SK-N-SH (cell line): ENCODE measurements at regions not wholly inside any gene's neighbourhood (a gene's known extent, or its start where the extent isn't known, plus 50 kb on each side); places are given as distances from the start of the nearest gene placed in this dataset.

ENCODE experiments used
- CTCF ChIA-PET: fragments of 300-600, 350-600 bp; formaldehyde crosslinking; extraction: SDS; loops from one replicate; lab custom pipeline; 2021; lab: Yijun Ruan, JAX
- POLR2A ChIA-PET: fragments of 350-600 bp; sonication (Branson Sonifier 250); formaldehyde crosslinking; extraction: SDS; loops from one replicate; lab custom pipeline; 2020; ENCODE audit warnings: antibody characterized with exemption, inconsistent platforms; lab: Yijun Ruan, JAX
- DNase-seq: peaks from one replicate; pipeline ENCODE4 v3.0.0; 2012
- H2AFZ ChIP-seq: fragments of 200-600 bp; sonication (generic); 2 replicates; pipeline ENCODE4 v1.8.1; 2016; ENCODE audit warnings: antibody characterized with exemption, mild to moderate bottlenecking, low read depth
- H3F3A ChIP-seq: fragments of 200-600 bp; sonication (generic); replicated peaks from 2 replicates; pipeline ENCODE3; 2016; ENCODE audit warnings: antibody characterized with exemption, mild to moderate bottlenecking; ENCODE audit not compliant: insufficient read depth
- H3K27ac ChIP-seq, 2 experiments: fragments of 200-500 bp in 1 of 2; fragments of 200-600 bp in 1 of 2; sonication (Bioruptor generic) in 1 of 2; sonication (generic), shearing (Covaris generic) in 1 of 2; 2 replicates each; pipeline versions ENCODE4 v1.5.1 to v1.6.1; 2014 to 2016; ENCODE audit warnings: low read depth in 2 of 2, inconsistent platforms in 1 of 2, low read length in 1 of 2, mild to moderate bottlenecking in 1 of 2, mixed read lengths in 1 of 2
- H3K27me3 ChIP-seq: fragments of 200-600 bp; sonication (generic), shearing (Covaris generic); 2 replicates; pipeline ENCODE4 v1.6.1; 2016; ENCODE audit warnings: mixed run types; ENCODE audit not compliant: insufficient read depth
- H3K36me3 ChIP-seq, 2 experiments: fragments of 200-500 bp in 1 of 2; fragments of 200-600 bp in 1 of 2; sonication (Bioruptor generic) in 1 of 2; sonication (generic) in 1 of 2; replicated peaks in 1 of 2; 2 replicates each; pipeline versions ENCODE3 to v1.5.1; 2014 to 2016; ENCODE audit warnings: low read length in 1 of 2, mild to moderate bottlenecking in 1 of 2; ENCODE audit not compliant: insufficient read depth in 2 of 2, control insufficient read depth in 1 of 2
- H3K4me1 ChIP-seq, 2 experiments: fragments of 200-500 bp in 1 of 2; fragments of 200-600 bp in 1 of 2; sonication (Bioruptor generic) in 1 of 2; sonication (generic), shearing (Covaris generic) in 1 of 2; 2 replicates each; pipeline versions ENCODE4 v1.5.1 to v1.6.1; 2014 to 2016; ENCODE audit warnings: low read depth in 1 of 2, low read length in 1 of 2, mixed run types in 1 of 2; ENCODE audit not compliant: insufficient read depth in 2 of 2, control insufficient read depth in 1 of 2
- H3K4me2 ChIP-seq: fragments of 200-600 bp; sonication (generic), shearing (Covaris generic); 2 replicates; pipeline ENCODE4 v1.6.1; 2017; ENCODE audit warnings: mixed run types
- H3K4me3 ChIP-seq, 2 experiments: fragments of 200-500 bp in 1 of 2; fragments of 200-600 bp in 1 of 2; sonication (Bioruptor generic) in 1 of 2; sonication (generic), shearing (Covaris generic) in 1 of 2; 2 replicates each; pipeline versions ENCODE4 v1.5.1 to v1.8.1; 2014 to 2016; ENCODE audit warnings: low read depth in 2 of 2, inconsistent platforms in 1 of 2, low read length in 1 of 2, mild to moderate bottlenecking in 1 of 2, mixed read lengths in 1 of 2, moderate library complexity in 1 of 2
- H3K79me2 ChIP-seq: fragments of 200-600 bp; sonication (generic); 2 replicates; pipeline ENCODE4 v1.8.1; 2017; ENCODE audit warnings: mild to moderate bottlenecking; ENCODE audit not compliant: insufficient read depth
- H3K9ac ChIP-seq: fragments of 200-600 bp; sonication (generic); 2 replicates; pipeline ENCODE4 v1.6.1; 2017; ENCODE audit warnings: mixed run types
- H3K9me2 ChIP-seq: fragments of 200-600 bp; sonication (generic); 2 replicates; pipeline ENCODE4 v1.6.1; 2017; ENCODE audit warnings: mixed run types
- H3K9me3 ChIP-seq: fragments of 200-600 bp; sonication (generic); 2 replicates; pipeline ENCODE4 v1.6.1; 2017; ENCODE audit warnings: mixed run types, mild to moderate bottlenecking, moderate library complexity
- H4K20me1 ChIP-seq: fragments of 200-600 bp; sonication (generic); 2 replicates; pipeline ENCODE4 v1.6.1; 2017; ENCODE audit warnings: mild to moderate bottlenecking, mixed run types; ENCODE audit not compliant: insufficient read depth
- CTCF ChIP-seq: fragments of 200-600 bp; sonication (generic); IDR thresholded peaks from 2 replicates; pipeline ENCODE4 v1.6.1; 2017; ENCODE audit warnings: antibody characterized with exemption, mild to moderate bottlenecking, moderate library complexity
- ELF1 ChIP-seq: IDR thresholded peaks from 2 replicates; pipeline ENCODE4 v1.4.0; 2012
- EP300 ChIP-seq, 2 experiments: IDR thresholded peaks; 2 replicates each; pipeline versions ENCODE4 v1.4.0 to v1.6.1; 2012; ENCODE audit warnings: borderline replicate concordance in 1 of 2, low read depth in 1 of 2, low read length in 1 of 2
- IRF3 ChIP-seq: fragments of 150-350 bp; IDR thresholded peaks from 2 replicates; pipeline ENCODE4 v1.6.1; 2016; ENCODE audit warnings: mild to moderate bottlenecking, low read depth, low read length
- MAX ChIP-seq: IDR thresholded peaks from 2 replicates; pipeline ENCODE4 v1.4.0; 2012; ENCODE audit warnings: low read depth
- MXI1 ChIP-seq: IDR thresholded peaks from 2 replicates; pipeline ENCODE4 v1.6.1; 2012; ENCODE audit warnings: mild to moderate bottlenecking, low read depth, low read length, improper control_type of control experiment
- NRF1 ChIP-seq: IDR thresholded peaks from 2 replicates; pipeline ENCODE4 v1.6.1; 2012; ENCODE audit warnings: low read depth, mild to moderate bottlenecking, low read length
- SIN3A ChIP-seq: IDR thresholded peaks from 2 replicates; pipeline ENCODE4 v1.6.1; 2012; ENCODE audit warnings: low read depth, mild to moderate bottlenecking, low read length, moderate library complexity, borderline replicate concordance
- TAF1 ChIP-seq: IDR thresholded peaks from 2 replicates; pipeline ENCODE4 v1.6.1; 2012; ENCODE audit warnings: low read depth, mild to moderate bottlenecking, low read length, moderate library complexity, borderline replicate concordance
- TCF12 ChIP-seq: IDR thresholded peaks from 2 replicates; pipeline ENCODE4 v1.4.0; 2012
- WGBS: methylation state at CpG from one replicate; pipeline ENCODE4 v1.1.6; 2017; ENCODE audit warnings: low lambda C conversion rate; 5-methylcytosine and 5-hydroxymethylcytosine counted together

GRCh38 chr2:22450831-22451230 lies 934.1 kb upstream of the KLHL29 start:
- Histone ChIP-seq H3K4me2 (no peak overlapping the region), H3K4me3 (no peak overlapping the region; a peak in 1 of 4 replicates), H3K27me3 (no peaks in the 10 kb centered on the region), H3K36me3 (no peaks in the 10 kb centered on the region), H3K27ac (no peak overlapping the region), H2AFZ (no peak overlapping the region), H3K4me1 (peaks cover 0 to 8% of the 10 kb centered on the region in 2 experiments; a peak in 2 of 4 replicates), H3K9me2 (no peaks in the 10 kb centered on the region), H3K9ac (no peak overlapping the region), H4K20me1 (no peaks in the 10 kb centered on the region), H3K9me3 (peaks cover 19% of the 10 kb centered on the region; the same call in 1 of the 2 replicates), H3K79me2 (no peaks in the 10 kb centered on the region), H3F3A (no peaks in the 10 kb centered on the region)
- WGBS = 19% methylated on average over 8 of the region's 8 CpGs
- no peak for DNase-seq
- ChIA-PET CTCF (interaction anchor here (1.0 kb wide), 1 partner anchor 35 kb away, joined by 3 read pairs; no protein-coding TSS in a partner anchor), POLR2A (no interaction called here)
- TF ChIP-seq ELF1 (no peak), NRF1 (no peak), TCF12 (no peak), MAX (no peak), IRF3 (no peak), TAF1 (no peak), MXI1 (no peak), EP300 (IDR thresholded peaks at IDR 0.05; ENCODE audit: borderline replicate concordance in 1 of 2, low read depth in 1 of 2, low read length in 1 of 2) (no peak)

- 16% methylated on average over 2 of the region's 2 CpGs for WGBS
- TF ChIP-seq MXI1 (no peak), SIN3A (no peak), MAX (no peak), CTCF (no peak)
- 0 out of 2 replicates have a peak, but pooled peaks cover under 1% of the 10 kb centered on the region for H3K9me3 ChIP-seq
- H3K4me1 ChIP-seq = peaks cover 0 to 8% of the 10 kb centered on the region in 2 experiments; a peak in 2 of 4 replicates
- H3K27ac ChIP-seq = no peak overlapping the region
- CTCF ChIA-PET = no interaction called here
- no peaks in the 10 kb centered on the region for H3K27me3 ChIP-seq
- no peak for DNase-seq
- H3K36me3 ChIP-seq = no peaks in the 10 kb centered on the region
- no peak overlapping the region for H3K9ac ChIP-seq
- no peak overlapping the region for H3K4me3 ChIP-seq
- POLR2A ChIA-PET = interaction anchor here (0.6 to 0.9 kb wide), 3 partner anchors 13 to 1517 kb away, joined by 3 read pairs; no protein-coding TSS in a partner anchor
- no peak overlapping the region for H2AFZ ChIP-seq
- H3F3A ChIP-seq = no peaks in the 10 kb centered on the region
- H4K20me1 ChIP-seq = no peaks in the 10 kb centered on the region
- H3K9me2 ChIP-seq = no peaks in the 10 kb centered on the region
- H3K4me2 ChIP-seq = no peak overlapping the region
- no peaks in the 10 kb centered on the region for H3K79me2 ChIP-seq
These were observed 930.0 kb upstream of the KLHL29 start for GRCh38 chr2:22454826-22455485.
